ENCODE measurements at regions not wholly inside any gene's neighbourhood (a gene's known extent, or its start where the extent isn't known, plus 50 kb on each side); places are given as distances from the start of the nearest gene placed in this dataset.

- 50% methylated on average over 1 of the region's 1 CpG for WGBS (ENCODE audit: insufficient coverage, low coverage, low lambda C conversion rate, missing lambda C conversion rate)
- H3K27ac ChIP-seq, result no peak overlapping the region
- H3K4me1 ChIP-seq, result no peaks in the 10 kb centered on the region
- H3K9me3 ChIP-seq, result no peaks in the 10 kb centered on the region
- intact Hi-C loops (cut with DNase I), result no loop called here
- no peaks in the 10 kb centered on the region for H3K27me3 ChIP-seq
- H3K36me3 ChIP-seq, result no peaks in the 10 kb centered on the region
- H3K4me3 ChIP-seq, result no peak overlapping the region
- ATAC-seq, result no peak
- TF ChIP-seq CTCF (IDR thresholded peaks at IDR 0.05) (no peak), POLR2A (IDR thresholded peaks at IDR 0.05) (no peak)
- no peak for DNase-seq
These were observed 351.8 kb downstream of the INHBA start for GRCh38 chr7:41351091-41351490.

GRCh38 chr7:41346878-41347277 is 356.0 kb downstream of the INHBA start:
- Histone ChIP-seq H3K4me3 (no peak overlapping the region), H3K9me3 (no peaks in the 10 kb centered on the region), H3K4me1 (no peaks in the 10 kb centered on the region), H3K36me3 (no peaks in the 10 kb centered on the region), H3K27ac (no peak overlapping the region), H3K27me3 (no peaks in the 10 kb centered on the region)
- ATAC-seq, result peak; percentile 90 to 98 (median 95)
- intact Hi-C loops (cut with DNase I), result no loop called here
- TF ChIP-seq CTCF (IDR thresholded peaks at IDR 0.05) (no peak), POLR2A (IDR thresholded peaks at IDR 0.05) (no peak)
- peak; percentile 52 to 79 (median 62) for DNase-seq
- 43% methylated on average over 5 of the region's 5 CpGs for WGBS (ENCODE audit: insufficient coverage, low coverage, low lambda C conversion rate, missing lambda C conversion rate)

GRCh38 chr7:41339913-41340676 is 362.8 kb downstream of the INHBA start:
- WGBS (ENCODE audit: insufficient coverage, low coverage, low lambda C conversion rate, missing lambda C conversion rate), result 32% methylated on average over 8 of the region's 8 CpGs
- peaks cover 0 to 22% (median 10%) of the 10 kb centered on the region in 4 donors for H3K4me1 ChIP-seq
- TF ChIP-seq CTCF (IDR thresholded peaks at IDR 0.05), result no peak
- no peak for TF ChIP-seq POLR2A (IDR thresholded peaks at IDR 0.05)
- H3K9me3 ChIP-seq, result no peaks in the 10 kb centered on the region
- ATAC-seq (peak; percentile 88 to 91 (median 90)), DNase-seq (peak; percentile 19 to 63 (median 60))
- no peak overlapping the region for H3K4me3 ChIP-seq
- H3K36me3 ChIP-seq, result no peaks in the 10 kb centered on the region
- no peaks in the 10 kb centered on the region for H3K27me3 ChIP-seq
- peak overlapping the region in 1 of 3 donors; percentile 46 for H3K27ac ChIP-seq
- intact Hi-C loops (cut with DNase I), result no loop called here

GRCh38 chr7:41336981-41337380 is 365.9 kb downstream of the INHBA start:
- peaks cover 0 to 22% (median 10%) of the 10 kb centered on the region in 4 donors for H3K4me1 ChIP-seq
- ATAC-seq, result no peak
- intact Hi-C loops (cut with DNase I), result no loop called here

More at GRCh38 chr7:41336981-41337380, 365.9 kb downstream of the INHBA start:
- no peak for TF ChIP-seq CTCF (IDR thresholded peaks at IDR 0.05)
- TF ChIP-seq POLR2A (IDR thresholded peaks at IDR 0.05), result no peak
- DNase-seq, result no peak
- H3K9me3 ChIP-seq, result no peaks in the 10 kb centered on the region
- H3K27ac ChIP-seq, result no peak overlapping the region
- no peaks in the 10 kb centered on the region for H3K27me3 ChIP-seq
- WGBS (ENCODE audit: insufficient coverage, low coverage, low lambda C conversion rate, missing lambda C conversion rate), result 71% methylated on average over 5 of the region's 5 CpGs
- H3K36me3 ChIP-seq, result no peaks in the 10 kb centered on the region
- H3K4me3 ChIP-seq, result no peak overlapping the region

Measured in right lobe of liver (tissue), 6 donors.